ENCODE measurements at regions not wholly inside any gene's neighbourhood (a gene's known extent, or its start where the extent isn't known, plus 50 kb on each side); places are given as distances from the start of the nearest gene placed in this dataset.

- TF ChIP-seq POLR2AphosphoS5 (IDR thresholded peaks at IDR 0.05; ENCODE audit: low read depth, low read length), result no peak
- no peak for TF ChIP-seq CTCF (IDR thresholded peaks at IDR 0.05)
- no peak for TF ChIP-seq ZBTB33 (IDR thresholded peaks at IDR 0.05; ENCODE audit: borderline replicate concordance, low read depth)
- no peak for TF ChIP-seq TEAD4 (IDR thresholded peaks at IDR 0.05; ENCODE audit: borderline replicate concordance, insufficient read depth)
- TF ChIP-seq SIN3A (IDR thresholded peaks at IDR 0.05; ENCODE audit: borderline replicate concordance, low read depth, low read length), result no peak
- no peak for TF ChIP-seq YY1 (IDR thresholded peaks at IDR 0.05; ENCODE audit: low read depth)
- no peak for TF ChIP-seq JUND (IDR thresholded peaks at IDR 0.05)
- no peak for TF ChIP-seq USF1 (IDR thresholded peaks at IDR 0.05; ENCODE audit: borderline replicate concordance, low read depth)
- no peak for TF ChIP-seq EP300 (IDR thresholded peaks at IDR 0.05; ENCODE audit: borderline replicate concordance in 1 of 2, low read depth in 1 of 2, low read length in 1 of 2)
- TF ChIP-seq PBX3 (IDR thresholded peaks at IDR 0.05), result no peak
- no peak for TF ChIP-seq MAX (IDR thresholded peaks at IDR 0.05; ENCODE audit: low read depth)
These were observed 136.3 kb downstream of the DYRK2 start for GRCh38 chr12:67784831-67785230.

All from SK-N-SH (cell line).